Motor neuron (in vitro differentiated cells): ENCODE measurements at regions not wholly inside any gene's neighbourhood (a gene's known extent, or its start where the extent isn't known, plus 50 kb on each side); places are given as distances from the start of the nearest gene placed in this dataset.
"Not testable (repeated sequence)": the region's sequence is repeated elsewhere in the genome, so short reads cannot be mapped to it uniquely, and the experiment has no call there.

Experiments
- ATAC-seq, 8 experiments: fragments of 200-7000 bp; cut with Tn5 transposase; replicated peaks in 6 of 8; 2 replicates each; pipeline ENCODE4 v1.8.0; 2021; ENCODE audit warnings: mild to moderate bottlenecking in 8 of 8, moderate library complexity in 8 of 8
- H3K27ac ChIP-seq, 2 donors: fragments of 250-450 bp; sonication (Bioruptor Pico); 2 replicates each; pipeline ENCODE4 v1.9.0; 2021; ENCODE audit warnings: antibody characterized with exemption in 2 of 2, mild to moderate bottlenecking in 2 of 2, moderate library complexity in 1 of 2
- H3K4me1 ChIP-seq, 2 donors: fragments of 250-450 bp; sonication (Bioruptor Pico); replicated peaks in 1 of 2; 2 replicates each; pipeline ENCODE4 v1.6.1; 2021; ENCODE audit warnings: antibody characterized with exemption in 2 of 2, mild to moderate bottlenecking in 2 of 2, moderate library complexity in 1 of 2
- H3K4me3 ChIP-seq, 5 donors: fragments of 250-450 bp; sonication (Bioruptor Pico); 2 replicates each; pipeline ENCODE4 v1.9.0; 2021; ENCODE audit warnings: antibody characterized with exemption in 5 of 5, mild to moderate bottlenecking in 5 of 5, moderate library complexity in 4 of 5
- whole genome bisulfite sequencing, 10 experiments: fragments of 450-650 bp; shearing (Covaris generic); methylation state at CpG; one replicate each; pipeline ENCODE4 v1.0.0; 2022; 5-methylcytosine and 5-hydroxymethylcytosine counted together
- in situ Hi-C, 9 experiments: fragments of 400-800 bp; cut with MboI; loops; one replicate each; pipeline ENCODE4 v1.15.0; 2021; ENCODE audit warnings: low sequenced_read_pairs in 9 of 9, low pct_unique_long_range_greater_than_20kb in 2 of 9; ENCODE audit not compliant: unreplicated experiment in 9 of 9

DNA sequence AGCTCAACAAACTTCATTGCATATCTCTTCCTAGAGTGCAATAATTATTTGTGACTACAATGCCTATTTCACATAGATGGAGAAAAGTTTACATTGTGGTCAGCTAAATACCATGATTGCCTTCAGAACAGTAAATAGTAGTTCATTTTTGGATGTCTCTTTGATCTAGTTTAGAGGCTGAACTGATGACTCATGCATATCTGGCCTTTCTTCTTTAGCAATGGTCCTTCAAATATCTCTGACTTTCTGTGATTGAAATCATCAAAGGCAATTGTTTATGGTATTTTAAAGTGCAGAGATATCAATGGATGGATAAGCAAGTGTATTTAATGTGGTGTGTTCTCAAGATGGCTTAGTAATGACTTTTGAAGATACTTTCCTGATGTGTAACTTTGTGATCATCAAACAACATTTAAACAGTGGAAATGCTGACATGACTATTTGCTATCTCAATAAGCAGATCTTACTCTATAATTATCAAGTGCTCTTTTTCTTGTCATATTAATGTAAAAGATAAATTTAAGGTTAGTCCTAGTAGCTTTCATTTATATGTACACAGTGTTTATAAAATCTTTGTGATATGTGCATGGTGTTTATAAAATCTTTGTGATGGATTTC, 523.7 kb upstream of the SLC35B3 start:
- H3K4me3 ChIP-seq, result no peak overlapping the region
- H3K4me1 ChIP-seq, result no peaks in the 10 kb centered on the region
- no peak for ATAC-seq
- no peak overlapping the region for H3K27ac ChIP-seq
- in situ Hi-C loops, result no loop called here

DNA sequence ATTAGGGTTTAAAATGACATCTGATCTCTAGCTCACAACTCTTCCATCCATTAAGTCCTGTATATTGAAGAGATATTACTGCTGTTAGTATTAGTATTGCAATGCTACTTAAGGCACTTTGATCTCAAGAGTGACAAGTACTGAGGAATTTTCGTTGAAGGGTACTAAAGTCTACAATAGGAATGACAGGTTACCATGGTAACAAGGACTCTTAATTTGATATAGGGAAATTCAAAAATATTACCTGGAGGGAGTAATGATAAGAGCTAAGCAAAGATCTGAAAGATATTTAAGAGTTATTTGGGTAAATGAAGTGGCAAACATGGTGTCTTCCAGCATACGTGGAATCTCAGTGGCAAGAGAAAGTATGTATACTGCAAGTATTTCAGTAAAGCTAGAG, 518.0 kb upstream of the SLC35B3 start:
- in situ Hi-C loops, result no loop called here
- ATAC-seq, result no peak
- Histone ChIP-seq H3K27ac (no peak overlapping the region), H3K4me1 (peaks cover 0 to 4% of the 10 kb centered on the region in 2 donors), H3K4me3 (no peak overlapping the region)
- WGBS, 10 experiments, result 16 to 70% (median 50%) methylated on average over 1 to 2 of the region's 2 CpGs; no CpG with 5 or more reads in 2 of the 10 experiments

DNA sequence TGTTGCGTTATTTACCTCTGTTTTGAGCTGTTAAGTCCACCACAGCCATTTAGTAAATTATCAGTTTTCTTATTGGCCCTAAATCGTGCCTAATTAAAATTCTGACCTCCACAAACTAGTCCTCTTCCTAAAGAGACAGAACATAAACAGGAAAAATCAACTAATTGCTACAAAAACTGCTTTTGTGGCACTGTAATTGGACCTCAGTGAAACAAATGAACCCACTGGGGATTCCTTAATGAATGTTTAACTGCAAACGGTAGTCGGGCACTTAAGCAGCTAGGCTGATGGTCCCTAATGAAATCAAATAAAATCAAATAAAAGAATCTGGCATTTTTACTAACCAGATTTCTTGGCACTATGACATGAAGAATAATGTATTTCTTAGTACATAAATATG, 513.4 kb upstream of the SLC35B3 start:
- WGBS, 10 experiments, result 17 to 83% (median 69%) methylated on average over 2 to 4 of the region's 4 CpGs
- Histone ChIP-seq H3K27ac (no peak overlapping the region), H3K4me1 (peaks cover 0 to 5% of the 10 kb centered on the region in 2 donors), H3K4me3 (no peak overlapping the region)
- in situ Hi-C loops, result no loop called here
- ATAC-seq, result no peak

DNA sequence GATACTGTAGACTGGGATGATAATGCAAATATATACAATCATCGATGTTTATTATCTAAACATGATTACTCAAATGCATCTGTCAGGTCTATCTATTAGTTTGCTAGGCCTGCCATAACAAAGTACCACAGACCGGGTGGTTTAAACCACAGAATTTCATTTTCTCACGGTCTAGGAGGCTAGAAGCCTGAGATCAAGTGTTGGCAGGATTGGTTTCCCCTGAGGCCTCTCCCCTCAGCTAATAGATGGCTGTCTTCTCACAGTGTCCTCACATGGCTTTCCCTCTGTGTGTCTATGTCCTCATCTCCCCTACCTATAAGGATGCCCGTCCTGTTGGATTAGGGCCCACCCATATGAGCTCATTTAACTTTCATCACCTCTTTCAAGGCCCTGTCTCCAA, 512.6 kb upstream of the SLC35B3 start:
- ATAC-seq, result no peak
- 23 to 100% (median 83%) methylated on average over 1 to 4 of the region's 4 CpGs; no CpG with 5 or more reads in 1 of the 10 experiments for WGBS, 10 experiments
- no peak overlapping the region for H3K27ac ChIP-seq
- in situ Hi-C loops, result no loop called here
- no peak overlapping the region for H3K4me3 ChIP-seq
- peaks cover 0 to 5% of the 10 kb centered on the region in 2 donors for H3K4me1 ChIP-seq

DNA sequence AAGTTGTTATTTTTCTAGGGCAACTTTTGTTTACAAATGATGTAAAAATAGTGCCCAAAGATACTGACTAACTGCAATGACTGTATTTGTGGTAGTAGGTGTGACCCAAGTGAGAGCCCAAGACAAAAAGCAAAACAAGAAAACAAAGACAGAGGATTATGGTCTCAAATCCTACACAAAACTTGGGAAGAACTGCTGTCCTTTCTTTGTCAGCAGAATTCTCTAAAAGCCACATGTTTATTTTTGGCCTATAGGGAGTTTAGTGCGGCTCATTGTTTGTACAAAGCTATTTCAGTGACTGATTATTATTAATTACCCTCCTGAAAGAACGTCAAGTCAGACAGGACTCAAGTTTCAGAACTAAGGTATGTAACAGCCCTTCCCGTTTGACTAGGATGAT, 509.2 kb upstream of the SLC35B3 start:
- Histone ChIP-seq H3K4me3 (no peak overlapping the region), H3K27ac (no peak overlapping the region), H3K4me1 (peaks cover 0 to 5% of the 10 kb centered on the region in 2 donors)
- ATAC-seq, result no peak
- in situ Hi-C loops, result no loop called here
- 0 to 92% (median 75%) methylated on average over 1 to 3 of the region's 3 CpGs; no CpG with 5 or more reads in 1 of the 10 experiments for WGBS, 10 experiments

DNA sequence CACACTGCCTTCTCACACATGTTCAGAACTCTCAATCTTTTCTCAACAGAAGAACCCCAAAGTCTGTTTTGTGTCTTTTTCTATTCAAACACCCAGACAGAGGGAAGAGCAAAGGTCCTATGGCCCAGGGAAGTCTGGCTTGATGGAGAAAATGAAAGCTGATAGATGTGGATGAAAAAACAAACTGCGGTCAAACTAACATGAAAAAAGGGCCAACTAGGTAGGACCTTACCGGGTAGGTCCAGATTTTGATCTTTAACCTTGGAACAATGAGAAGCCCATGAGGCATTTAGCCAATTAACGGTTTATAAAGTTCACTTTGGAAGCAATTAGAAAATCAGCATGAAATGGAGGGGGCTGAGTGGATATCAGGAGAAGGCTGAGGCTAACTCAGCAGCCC, 507.7 kb upstream of the SLC35B3 start:
- no peak overlapping the region for H3K27ac ChIP-seq
- no peak overlapping the region for H3K4me3 ChIP-seq
- in situ Hi-C loops, result no loop called here
- 40 to 100% (median 90%) methylated on average over 1 to 2 of the region's 3 CpGs; no CpG with 5 or more reads in 1 of the 10 experiments for WGBS, 10 experiments
- ATAC-seq, result no peak
- H3K4me1 ChIP-seq, result no peaks in the 10 kb centered on the region

DNA sequence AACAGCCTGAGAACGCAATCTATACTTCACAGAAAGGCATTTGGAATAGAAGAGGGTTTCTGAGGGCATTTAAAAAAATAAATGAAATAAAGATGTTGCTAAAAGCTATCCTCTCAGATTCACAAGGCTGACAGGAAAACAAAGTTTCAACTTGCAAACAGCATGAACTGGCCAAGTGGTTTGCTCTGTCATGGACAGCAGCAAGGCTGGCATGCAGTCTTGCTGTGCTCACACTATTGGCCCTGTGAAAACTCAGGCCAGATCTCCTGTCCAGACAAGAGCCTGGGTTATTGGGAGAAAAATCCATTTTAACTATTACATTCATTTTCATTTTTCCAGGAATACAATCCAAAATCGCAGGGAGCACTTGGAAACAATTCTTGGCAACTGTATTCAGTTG, 506.2 kb upstream of the SLC35B3 start:
- Histone ChIP-seq H3K4me1 (no peaks in the 10 kb centered on the region), H3K27ac (no peak overlapping the region), H3K4me3 (no peak overlapping the region)
- 0 to 100% (median 85%) methylated on average over 1 to 2 of the region's 2 CpGs; no CpG with 5 or more reads in 2 of the 10 experiments for WGBS, 10 experiments
- in situ Hi-C loops, result no loop called here
- ATAC-seq, result peak in 3 of 8 experiments; percentile 54 to 71 (median 63)

DNA sequence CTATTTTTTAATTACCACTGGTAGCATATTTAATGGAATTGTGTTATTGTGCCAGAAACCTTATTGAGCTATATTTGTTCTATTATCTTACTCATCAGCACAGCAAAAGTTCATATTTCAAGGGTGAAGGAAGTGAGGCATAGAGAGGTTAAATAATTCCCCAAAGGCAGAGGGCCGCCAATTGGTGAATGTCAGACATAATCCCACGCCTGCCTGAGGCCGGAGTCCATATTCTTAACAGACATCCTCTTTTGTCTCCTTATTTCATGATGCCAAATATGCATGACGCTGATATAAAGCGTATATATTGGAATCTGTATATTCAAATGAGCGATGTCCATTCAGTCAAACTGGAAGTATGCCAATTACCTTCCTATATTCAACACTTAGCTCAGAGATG, 505.0 kb upstream of the SLC35B3 start:
- ATAC-seq, result no peak
- 3 to 100% (median 89%) methylated on average over 1 to 6 of the region's 6 CpGs; no CpG with 5 or more reads in 1 of the 10 experiments for WGBS, 10 experiments
- no peak overlapping the region for H3K4me3 ChIP-seq
- no peaks in the 10 kb centered on the region for H3K4me1 ChIP-seq
- in situ Hi-C loops, result no loop called here
- no peak overlapping the region for H3K27ac ChIP-seq

DNA sequence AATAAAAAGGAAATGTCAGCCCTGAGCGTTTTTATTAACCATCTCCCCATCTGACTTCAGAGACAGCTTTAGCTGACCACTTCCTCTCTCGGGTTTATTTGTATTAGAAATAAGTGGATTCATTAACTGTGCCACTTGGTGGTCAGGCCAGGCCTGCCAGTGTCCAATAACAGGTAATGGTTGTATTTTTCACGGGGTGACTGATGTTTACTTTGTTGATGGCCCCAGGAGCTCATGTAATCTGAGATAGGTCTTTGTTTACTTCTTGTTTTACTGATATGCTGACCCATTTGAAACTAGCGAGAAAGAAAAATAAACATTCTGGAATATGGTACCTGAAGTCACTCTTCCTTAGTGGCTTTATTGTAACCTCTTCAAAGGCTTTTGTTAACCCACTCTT, 504.3 kb upstream of the SLC35B3 start:
- ATAC-seq, result no peak
- in situ Hi-C loops, result no loop called here
- Histone ChIP-seq H3K4me3 (no peak overlapping the region), H3K27ac (no peak overlapping the region), H3K4me1 (no peaks in the 10 kb centered on the region)
- WGBS, 10 experiments, result 11 to 76% (median 63%) methylated on average over 2 to 4 of the region's 4 CpGs; no CpG with 5 or more reads in 1 of the 10 experiments

DNA sequence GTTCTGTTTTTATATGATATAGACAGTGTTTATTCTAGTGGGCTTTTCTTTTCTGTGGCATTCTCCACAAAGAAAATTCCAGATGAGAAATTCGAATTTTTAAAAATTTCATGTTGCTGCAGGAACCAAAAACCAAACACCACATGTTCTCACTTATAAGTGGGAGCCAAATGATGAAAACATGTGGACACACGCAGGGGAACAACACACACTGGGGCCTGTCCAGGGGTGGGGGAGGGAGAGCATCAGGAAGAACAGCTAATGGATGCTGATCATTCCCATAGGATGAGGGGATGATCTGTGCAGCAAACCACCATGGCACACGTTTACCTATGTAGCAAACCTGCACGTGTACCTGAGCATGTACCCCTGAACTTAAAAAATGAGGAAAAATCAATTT, 499.0 kb upstream of the SLC35B3 start:
- 0 to 60% (median 21%) methylated on average over 1 to 3 of the region's 4 CpGs; no CpG with 5 or more reads in 3 of the 10 experiments for WGBS, 10 experiments
- H3K4me3 ChIP-seq, result no peak overlapping the region
- in situ Hi-C loops, result no loop called here
- no peak for ATAC-seq
- no peaks in the 10 kb centered on the region for H3K4me1 ChIP-seq
- H3K27ac ChIP-seq, result no peak overlapping the region

DNA sequence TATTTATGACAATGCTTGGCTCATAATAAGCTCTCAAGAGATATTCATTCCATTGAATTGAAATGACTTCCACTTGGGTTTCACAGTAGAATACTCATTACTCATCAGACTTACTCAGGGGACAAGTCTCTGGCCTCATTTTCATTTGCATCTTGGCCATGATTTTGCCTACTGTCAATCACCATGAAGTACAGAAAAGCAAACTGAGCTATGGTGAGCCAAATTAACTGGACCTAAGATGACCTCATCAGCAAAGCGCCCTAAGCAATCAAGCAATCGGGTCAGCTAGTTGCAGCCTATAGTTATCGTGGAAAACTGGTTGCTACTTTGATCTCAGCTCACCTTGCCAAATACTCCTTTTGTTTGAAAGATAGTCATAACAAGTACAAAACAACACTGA, 494.7 kb upstream of the SLC35B3 start:
- Histone ChIP-seq H3K4me1 (no peaks in the 10 kb centered on the region), H3K4me3 (no peak overlapping the region), H3K27ac (no peak overlapping the region)
- 40 to 100% (median 90%) methylated on average over 1 to 3 of the region's 3 CpGs; no CpG with 5 or more reads in 4 of the 10 experiments for WGBS, 10 experiments
- in situ Hi-C loops, result no loop called here
- ATAC-seq, result peak in 1 of 8 experiments; percentile 24

DNA sequence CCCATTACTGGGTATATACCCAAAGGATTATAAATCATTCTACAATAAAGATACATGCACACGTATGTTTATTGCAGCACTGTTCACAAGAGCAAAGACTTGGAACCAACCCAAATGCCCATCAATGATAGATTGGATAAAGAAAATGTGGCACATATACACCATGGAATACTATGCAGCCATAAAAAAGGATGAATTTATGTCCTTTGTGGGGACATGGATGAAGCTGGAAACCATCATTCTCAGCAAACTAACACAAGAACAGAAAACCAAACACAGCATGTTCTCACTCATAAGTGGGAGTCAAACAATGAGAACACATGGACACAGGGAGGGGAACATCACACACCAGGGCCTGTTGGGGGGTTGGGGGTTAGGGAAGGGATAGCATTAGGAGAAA, 484.9 kb upstream of the SLC35B3 start:
- H3K27ac ChIP-seq, in situ Hi-C loops, ATAC-seq, H3K4me3 ChIP-seq, H3K4me1 ChIP-seq: not testable (repeated sequence)
- WGBS, 10 experiments, result 43% methylated on average over 1 of the region's 1 CpG; no CpG with 5 or more reads in 9 of the 10 experiments

DNA sequence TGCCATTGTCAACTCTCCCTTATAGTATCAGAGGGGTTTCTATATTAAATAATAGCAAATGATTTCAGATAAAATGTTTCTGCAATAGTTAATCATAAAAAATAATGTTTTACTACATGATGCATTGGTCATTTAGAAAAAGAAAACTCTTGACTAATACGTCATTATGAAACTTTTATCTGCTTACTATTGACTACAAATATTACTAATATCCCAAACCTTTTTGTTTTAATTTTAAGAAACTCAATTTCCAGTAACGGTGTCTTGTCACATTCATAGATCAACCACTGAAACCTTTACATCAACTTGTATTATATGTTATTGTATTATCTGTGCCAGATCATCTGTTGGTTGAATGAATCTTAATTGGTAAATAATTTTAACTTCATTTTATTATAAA, 482.9 kb upstream of the SLC35B3 start:
- no peak overlapping the region for H3K4me3 ChIP-seq

DNA sequence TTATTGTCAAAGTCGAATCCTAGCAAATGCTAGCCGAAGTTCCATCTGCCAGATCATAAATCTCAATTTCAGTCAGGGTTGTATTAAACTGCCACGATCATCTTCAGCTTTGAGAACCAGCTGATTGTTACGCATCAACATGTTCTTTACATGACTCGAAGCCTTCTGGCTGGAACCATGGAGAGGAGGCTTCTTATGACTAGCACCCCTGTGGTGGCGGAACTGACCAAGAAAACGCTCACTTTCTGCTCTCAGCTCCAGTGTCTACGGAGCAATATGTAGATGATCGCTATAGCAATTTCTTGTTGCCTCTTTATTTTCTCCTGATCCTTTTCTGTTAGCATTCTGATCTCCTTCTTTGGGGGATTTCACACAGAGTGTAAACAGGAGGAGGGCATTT, 479.4 kb upstream of the SLC35B3 start:
- Histone ChIP-seq H3K4me3 (no peak overlapping the region), H3K27ac (no peak overlapping the region), H3K4me1 (no peaks in the 10 kb centered on the region)
- 0 to 90% (median 80%) methylated on average over 2 to 9 of the region's 9 CpGs for WGBS, 10 experiments
- ATAC-seq, result no peak
- in situ Hi-C loops, result no loop called here

More for the DNA sequence above, 482.9 kb upstream of the SLC35B3 start:
- in situ Hi-C loops, result no loop called here
- H3K27ac ChIP-seq, result no peak overlapping the region
- WGBS, 10 experiments, result 21 to 100% (median 68%) methylated on average over 2 of the region's 2 CpGs
- ATAC-seq, result no peak
- no peaks in the 10 kb centered on the region for H3K4me1 ChIP-seq
